NCI-H187 (cell line): ENCODE measurements at regions not wholly inside any gene's neighbourhood (a gene's known extent, or its start where the extent isn't known, plus 50 kb on each side); places are given as distances from the start of the nearest gene placed in this dataset.

Experiments
- DNase-seq, 2 experiments: peaks; one replicate each; lab custom pipeline; 2025; lab: John Stamatoyannopoulos, UW

DNA sequence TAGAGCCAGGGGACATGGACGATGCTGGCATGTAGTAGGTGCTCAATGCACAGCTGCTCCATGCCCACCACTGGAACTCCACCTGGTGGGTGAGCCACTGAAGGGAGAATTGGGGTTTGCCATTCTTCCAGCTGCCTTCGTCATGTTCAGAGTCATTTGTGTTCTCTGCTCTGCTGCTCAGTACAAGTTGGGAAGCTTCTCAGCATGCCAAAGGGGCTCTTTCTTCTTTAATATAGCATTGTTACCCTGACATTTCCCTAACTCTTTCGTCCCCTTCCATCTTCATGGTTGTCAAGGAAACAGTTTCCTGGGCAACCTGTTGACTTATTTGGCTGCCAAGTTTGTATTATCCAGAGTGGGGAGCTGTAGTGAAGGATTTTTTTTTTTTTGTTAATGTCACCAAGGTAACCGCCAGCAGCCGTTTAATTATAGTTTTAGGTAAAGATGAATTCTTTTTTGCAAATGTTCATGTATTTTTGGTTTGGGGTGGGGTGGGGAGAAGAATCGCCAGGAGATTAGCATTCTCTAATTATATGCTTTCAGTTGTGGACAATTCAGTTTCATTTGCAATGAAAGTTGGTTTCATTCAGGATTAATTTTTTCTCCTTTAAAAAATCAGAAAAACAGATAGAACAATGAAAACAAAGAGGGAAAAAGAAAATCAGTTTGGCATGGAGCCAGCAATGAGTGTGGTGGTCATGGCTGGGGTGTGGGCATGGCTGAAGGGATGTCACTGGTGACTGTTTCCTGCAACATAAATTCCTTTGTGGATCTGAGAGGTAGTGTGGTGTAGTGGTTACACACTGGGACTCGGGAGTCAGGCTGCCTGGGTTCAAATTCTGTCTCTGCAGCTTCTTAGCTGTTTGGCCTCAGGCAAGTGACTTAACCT lies 73.0 kb upstream of the KCNG1 start:
- no peak for DNase-seq

DNA sequence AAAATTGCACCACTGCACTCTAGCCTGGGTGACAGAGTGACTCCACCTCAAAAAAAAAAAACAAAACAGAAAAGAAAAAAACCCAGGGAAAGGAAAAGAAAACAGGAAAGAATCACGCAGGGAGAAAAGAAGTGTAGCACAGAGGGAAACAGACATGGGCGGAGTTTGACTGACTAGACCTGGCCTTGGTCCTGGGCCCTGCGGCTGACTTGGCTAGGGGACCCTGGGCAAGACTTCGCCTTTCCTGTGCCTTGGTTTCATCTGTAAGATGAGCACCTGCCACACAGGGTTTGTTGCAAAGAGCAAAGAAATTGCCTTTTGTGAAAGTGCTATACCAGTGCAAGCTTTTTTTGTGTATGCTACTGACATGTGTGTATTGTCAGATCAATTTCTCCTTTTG lies 71.3 kb upstream of the KCNG1 start:
- DNase-seq = no peak

DNA sequence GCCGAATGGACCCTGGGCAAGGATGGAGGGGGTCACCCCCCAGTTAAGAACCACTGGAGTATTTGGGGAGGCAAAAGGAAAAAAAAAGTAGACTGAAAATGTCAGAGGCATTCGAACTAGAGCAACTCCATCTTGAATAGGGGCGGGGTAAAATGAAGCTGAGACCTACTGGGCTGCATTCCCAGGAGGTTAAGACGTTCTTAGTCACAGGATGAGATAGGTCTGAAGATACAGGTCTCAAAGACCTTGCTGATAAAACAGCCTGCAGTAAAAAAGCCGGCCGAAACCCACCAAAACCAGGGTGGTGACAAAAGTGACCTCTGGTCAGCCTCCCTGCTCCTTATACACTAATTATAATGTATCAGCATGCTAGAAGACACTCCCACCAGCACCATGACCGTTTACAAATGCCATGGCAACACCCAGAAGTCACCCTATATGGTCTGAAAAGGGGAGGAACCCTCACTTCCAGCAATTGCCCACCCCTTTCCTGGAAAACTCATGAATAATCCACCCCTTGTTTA lies 70.4 kb upstream of the KCNG1 start:
- no peak for DNase-seq

DNA sequence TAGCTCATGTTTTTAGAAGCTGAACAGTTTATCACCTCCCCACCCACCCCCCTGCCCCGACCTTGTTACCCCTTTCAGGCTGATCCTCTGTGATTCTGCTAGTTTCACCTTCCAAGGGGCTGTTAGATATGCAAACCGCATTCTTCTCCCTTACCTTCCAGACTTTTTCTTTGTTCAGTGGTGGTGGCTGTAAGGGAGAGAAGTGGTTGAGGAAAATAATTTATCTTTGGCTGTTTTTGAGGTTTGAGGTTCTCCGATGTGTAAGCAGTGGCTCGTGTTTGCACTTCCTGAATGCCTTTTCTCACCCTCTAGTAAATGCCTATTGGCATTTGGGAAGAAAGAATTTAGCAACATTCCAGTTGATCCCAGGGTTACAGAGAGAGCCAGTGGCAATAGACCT lies 69.4 kb upstream of the KCNG1 start:
- no peak for DNase-seq

DNA sequence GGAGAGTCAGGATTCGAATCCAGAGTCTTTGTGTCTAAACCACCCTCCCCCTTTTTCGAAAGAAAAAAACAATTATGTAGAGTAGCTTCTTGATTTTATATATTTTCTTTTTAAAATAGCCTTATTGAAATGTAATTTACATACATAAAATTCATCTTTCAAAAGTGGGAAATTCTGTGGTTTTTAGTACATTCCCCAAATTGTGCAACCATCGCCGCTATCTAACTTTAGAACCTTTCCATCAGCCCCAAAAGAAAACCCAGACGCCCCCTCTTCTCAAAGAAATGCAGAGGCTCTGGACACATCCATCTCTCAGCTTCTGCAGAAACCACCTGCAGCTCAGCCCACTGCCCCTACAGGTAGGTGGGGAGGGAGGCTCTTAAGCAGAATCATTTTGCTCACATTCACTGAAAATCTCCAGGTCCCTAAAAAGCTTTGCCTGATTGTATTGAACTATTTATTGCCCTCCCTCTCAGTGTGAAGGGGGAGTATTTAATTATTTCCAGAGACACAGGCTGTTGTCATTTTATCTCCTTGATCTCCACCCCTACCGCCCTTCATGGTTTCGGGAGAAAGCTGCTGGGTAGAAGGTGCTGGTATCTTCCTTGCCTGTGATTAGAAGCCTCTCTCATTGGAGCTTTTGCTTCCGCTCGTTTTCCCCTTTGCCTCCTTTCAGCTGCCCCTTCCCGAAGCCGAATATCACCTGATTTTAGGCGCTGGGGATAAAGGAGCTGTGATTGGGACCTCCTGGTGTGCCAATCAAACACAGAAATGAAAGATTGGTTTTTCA lies 68.7 kb upstream of the KCNG1 start:
- DNase-seq = no peak

DNA sequence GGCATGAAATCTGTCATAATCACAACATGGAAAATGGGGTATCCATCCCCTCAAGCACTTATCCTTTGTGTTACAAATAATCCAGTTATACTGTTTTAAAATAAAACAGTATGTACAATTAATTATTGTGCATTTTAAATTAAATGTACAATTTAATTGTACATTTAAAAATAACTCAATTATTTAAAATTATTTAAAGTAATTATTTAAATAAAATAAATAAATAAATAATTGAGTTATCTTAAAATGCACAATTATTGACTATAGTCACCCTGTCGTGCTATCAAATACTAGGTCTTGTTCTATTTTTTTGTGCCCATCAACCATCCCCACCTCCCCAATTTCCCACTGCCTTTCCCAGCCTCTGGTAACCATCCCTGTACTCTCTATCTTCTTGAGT lies 66.9 kb upstream of the KCNG1 start:
- DNase-seq = no peak

DNA sequence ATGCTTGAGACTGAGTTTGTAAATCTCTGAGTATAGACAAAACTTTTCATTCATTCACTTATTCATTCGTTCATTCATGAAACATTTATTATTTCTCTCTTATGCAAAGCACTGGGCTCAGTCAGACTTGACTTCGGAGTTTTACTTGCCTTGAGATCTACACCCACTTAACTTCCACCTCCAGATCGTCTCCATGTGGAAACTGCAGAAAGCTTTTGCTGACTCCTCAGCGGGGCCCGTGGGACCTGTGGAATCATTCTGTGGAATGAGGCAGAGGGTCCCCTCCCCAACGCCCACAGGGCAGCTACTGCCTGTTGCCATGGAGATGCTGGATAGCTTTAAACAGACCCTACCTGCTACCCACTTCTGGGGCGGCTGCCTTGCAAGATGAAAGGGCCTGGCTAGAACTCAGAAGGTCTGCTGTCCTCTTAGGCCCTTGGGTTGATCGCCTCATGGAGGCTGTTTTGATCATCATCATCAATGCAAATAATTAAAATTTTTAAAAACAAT lies 66.4 kb upstream of the KCNG1 start:
- DNase-seq = no peak

DNA sequence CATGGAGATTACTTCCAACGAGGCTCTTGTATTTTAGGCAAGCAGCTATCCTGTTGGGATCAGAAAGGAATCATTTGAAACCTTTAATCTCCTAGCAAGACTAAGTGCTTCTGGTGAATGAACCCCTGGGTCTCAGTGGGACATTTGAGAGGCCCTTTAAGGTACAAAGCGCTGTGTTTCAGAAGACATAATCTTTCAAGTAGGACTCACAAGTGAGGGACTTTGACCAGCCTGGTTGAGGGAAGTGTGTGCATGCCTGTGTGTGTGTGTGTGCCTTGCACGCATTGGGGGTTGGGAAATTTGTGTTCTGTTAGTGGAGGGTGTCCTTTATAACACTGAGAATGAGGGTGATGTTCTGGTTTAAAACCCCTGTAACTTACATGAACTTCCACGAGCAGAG lies 64.4 kb upstream of the KCNG1 start:
- DNase-seq = no peak

DNA sequence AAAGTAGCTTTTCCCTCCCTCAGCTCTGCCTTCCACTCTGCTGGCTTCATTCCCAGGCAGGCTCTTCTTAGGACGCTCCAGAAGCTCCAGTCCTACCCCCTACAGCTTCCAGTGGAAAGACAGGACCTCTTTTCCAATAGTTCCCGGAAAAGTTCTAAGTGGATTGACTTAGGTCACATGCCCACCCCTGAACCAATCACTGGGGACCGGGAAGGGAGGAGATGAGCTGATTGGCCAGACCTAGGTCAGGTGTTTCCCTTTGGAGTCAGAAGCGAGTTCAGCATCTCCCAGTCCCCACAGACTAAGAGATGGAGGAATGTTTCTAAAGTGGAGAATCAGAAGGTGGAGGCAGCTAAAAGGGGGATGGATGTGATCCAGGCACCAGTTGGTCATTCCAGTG lies 62.9 kb upstream of the KCNG1 start:
- DNase-seq = no peak

DNA sequence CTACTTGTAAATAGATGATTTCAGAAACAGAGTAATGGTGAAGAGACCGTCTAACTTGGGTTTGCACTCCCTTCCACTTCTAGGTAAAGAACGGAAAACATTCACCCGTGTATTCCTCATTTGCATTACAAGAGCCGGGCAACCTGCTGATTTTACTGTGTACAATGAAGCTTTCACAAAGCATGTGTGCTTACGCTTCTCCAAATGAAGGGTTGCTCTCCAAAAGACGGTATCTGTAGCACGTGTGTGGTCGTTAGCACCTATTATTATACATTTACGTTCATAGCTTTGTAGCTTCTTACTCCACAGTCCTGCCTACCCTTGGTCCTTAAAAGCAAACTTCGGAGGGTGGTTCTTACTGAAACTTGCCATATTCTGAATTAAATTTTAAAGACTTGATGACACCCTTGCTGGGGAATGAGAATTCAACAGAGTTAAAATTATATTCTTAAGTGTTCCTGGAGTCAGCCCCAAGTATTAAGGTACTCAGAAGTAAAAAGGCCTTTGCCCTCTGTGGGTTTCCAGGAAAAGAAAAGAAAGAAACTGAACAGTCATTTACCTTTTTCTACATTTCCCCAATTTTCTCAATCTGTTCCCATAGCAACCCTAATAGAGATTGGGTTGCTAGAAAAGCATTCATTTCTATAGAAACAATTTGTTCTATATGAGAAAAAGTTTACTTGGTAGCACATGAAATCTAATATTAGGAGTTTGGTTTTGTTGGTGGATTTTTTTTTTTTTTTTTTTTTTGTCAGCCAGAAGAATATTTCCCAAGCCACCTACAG lies 61.9 kb upstream of the KCNG1 start:
- no peak for DNase-seq

DNA sequence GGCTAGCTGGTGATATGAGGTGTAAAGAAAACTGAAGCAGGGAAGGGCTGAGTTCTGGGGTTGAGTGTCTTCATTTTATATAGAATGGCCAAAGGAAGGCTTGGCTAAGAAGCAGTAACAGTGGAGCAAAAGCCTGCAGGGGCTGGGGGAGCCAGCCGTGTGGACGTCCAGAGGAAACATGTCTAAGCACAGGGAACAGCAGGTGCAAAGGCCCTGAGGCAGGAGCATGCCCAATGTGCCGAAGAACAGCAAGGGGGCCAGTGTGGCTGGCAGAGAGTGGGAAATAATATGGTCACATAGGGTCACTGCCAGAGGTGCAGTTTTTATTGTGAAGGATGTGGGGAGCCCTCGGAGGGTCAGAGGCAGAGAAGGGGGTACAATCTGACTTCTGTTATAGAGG lies 60.5 kb upstream of the KCNG1 start:
- DNase-seq = no peak

DNA sequence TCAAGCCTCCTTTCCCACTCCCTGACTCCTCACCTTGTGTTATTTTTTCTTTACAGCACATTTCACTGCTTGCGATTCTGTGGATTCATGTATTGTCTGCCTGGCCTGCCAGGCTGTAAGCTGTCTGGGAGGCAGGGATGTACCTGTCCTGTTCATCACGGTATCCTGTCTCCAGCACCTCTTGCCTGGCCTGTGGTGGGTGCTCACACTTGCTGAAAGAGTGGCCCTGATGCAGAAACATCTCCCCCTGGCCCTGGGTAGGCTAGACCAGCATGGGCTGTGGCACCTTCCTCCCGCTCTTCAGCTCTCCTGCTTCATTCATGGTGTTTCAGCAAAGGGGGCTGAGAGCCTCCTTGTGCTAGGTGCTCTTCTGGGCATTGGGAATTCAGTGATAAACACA lies 60.1 kb upstream of the KCNG1 start:
- DNase-seq = no peak

DNA sequence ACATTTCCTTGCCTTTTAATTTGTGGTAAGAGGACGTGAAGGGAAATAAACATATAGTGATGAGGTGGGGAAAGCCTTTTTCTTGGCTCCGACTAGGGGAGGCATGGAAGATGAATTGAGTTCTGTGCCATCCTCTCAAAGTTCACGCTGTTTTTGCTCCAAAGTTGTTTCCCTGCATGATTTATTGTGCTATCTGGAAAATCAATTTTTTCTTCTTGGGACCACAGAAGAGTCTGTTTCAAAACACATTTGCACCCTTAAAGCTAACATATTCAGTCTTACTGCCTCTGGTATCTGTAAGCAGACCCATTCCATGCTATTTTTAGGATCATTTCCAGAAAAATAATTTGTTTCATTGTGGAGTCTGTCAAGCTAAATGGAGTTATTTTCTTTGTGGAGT lies 57.6 kb upstream of the KCNG1 start:
- no peak for DNase-seq

DNA sequence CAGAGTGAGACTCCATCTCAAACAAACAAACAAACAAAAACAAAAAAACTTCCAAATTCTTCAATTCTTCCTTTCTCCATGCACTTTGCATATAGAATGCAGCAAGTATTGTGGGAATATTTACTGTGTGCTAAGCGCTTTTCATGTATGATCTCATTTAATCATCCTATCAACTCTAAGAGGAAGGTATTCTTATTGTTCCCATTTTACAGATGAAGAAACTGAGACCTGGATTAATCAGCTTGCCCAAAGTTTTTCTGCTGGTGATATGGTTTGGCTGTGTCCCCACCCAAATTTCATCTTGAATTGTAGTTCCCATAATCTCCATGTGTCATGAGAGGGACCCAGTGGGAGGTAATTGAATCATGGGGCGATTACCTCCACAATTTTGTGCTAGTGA lies 56.6 kb upstream of the KCNG1 start:
- DNase-seq = no peak

DNA sequence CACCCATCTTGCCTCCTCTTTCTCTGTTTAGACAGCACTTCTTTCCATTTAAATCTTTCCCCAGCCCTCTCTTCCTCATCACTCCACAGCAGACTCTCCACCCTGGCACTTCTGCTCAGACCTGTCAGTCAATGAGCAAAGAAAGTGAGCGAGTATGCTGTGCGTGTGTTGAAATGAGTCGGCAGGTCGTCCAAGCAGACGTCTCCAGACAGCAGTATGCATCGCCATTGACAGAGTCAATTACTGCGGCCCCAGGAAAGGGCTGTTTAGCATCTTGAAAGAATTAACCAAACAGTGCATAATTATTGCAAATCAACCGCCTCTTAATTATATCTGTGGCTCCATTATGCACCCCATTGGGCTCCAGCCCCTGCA lies 54.8 kb upstream of the KCNG1 start:
- no peak for DNase-seq

DNA sequence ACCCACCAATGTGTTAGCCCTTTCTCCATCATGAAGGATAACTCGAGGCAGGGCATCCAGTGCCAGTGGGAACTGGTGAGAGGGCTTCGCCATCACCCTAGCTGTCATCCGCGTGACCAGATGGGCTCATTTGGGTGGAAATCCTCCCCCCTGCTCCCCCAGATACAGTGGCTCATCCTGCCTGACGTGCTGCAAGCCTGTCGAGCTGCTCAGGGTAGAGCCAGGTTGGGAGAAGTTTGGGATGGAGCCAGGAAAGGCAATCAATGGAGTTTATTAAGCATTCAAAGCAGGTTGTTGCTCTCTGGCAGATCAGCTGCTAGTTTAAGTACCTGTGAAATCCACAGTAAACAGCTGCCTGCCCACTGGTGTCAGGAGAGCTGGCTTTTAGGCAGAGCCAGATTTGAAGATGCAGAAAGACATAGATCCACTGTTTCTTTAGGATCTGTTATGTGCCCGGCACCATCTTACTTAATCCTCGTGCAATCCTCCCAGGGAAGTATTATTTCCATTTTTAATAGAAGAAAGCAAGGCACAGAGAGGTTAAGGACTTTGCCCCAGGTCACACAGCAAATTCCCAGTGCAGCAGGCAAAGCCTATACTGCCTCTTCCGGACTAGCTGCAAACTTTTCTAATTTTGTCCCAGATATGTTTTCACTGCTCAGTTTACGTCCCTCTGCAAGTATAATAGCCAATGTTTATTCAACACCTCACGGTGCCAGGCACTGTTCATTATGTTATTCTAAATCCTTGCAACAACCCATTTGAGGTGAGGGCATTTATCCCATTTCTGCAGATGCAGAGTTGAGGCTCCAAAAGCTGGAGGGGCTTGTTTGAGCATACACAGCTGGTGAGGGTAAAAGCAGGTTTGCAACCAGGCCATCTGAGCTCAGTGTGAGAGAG lies 54.1 kb upstream of the KCNG1 start:
- no peak for DNase-seq

DNA sequence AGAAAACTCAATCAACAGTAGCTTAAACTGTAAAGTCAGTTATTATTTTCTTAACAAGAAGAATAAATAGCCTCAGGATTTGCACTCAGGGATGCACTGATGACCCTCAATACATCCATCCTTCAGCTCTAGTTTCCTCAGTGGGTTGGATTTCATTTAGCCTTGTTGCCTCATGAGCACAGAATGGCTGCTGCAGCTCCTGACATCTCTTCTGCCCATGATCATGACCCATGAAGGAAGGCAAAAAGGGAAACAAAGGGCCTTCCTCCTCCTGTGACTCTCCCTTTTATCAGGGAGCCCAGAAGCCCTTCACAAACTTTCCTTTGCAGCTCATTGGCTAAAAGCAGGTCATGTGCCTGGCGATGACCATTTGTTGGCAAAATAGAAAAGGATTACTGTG lies 51.2 kb upstream of the KCNG1 start:
- DNase-seq = no peak
